SU-DHL-6 (cell line): ENCODE measurements at regions not wholly inside any gene's neighbourhood (a gene's known extent, or its start where the extent isn't known, plus 50 kb on each side); places are given as distances from the start of the nearest gene placed in this dataset.

Source experiments
- EZH2phosphoT487 ChIP-seq: fragments of 200-600 bp; sonication (generic), shearing (Covaris generic); conservative IDR thresholded peaks from 2 replicates; pipeline ENCODE4 v1.6.1; 2018; ENCODE audit warnings: mild to moderate bottlenecking, antibody characterized with exemption, low read length, moderate library complexity, mixed read lengths
- TF ChIP-seq, protein P1 (sequence below): fragments of 200-600 bp; sonication (generic); IDR thresholded peaks from one replicate; pipeline ENCODE4 v1.5.1; 2017; ENCODE audit warnings: antibody characterized with exemption, mild to moderate bottlenecking, low read length, moderate library complexity; ENCODE audit not compliant: insufficient read depth, poor library complexity, severe bottlenecking

DNA sequence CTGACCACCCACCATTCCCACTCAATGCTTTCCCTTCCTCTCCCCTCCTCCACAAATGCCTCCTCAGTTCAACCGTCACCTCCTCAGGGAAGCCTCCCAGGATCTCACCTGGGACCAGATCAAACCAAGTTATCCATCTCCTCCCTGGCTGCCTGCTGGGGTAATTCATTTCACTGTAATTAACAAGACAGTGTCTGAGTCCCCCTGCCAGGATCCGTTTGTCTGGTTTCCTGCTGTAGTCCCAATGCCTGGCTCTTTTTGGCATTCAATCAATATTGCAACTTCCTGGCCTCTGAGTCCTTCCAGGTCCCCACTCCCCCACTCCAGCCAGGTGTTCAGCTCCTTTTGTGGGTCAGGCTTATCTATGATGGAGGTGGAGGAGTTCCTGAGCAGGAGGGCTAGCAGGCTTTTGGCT, 687.7 kb downstream of the PTPRU start:
- TF ChIP-seq, protein P1, sequence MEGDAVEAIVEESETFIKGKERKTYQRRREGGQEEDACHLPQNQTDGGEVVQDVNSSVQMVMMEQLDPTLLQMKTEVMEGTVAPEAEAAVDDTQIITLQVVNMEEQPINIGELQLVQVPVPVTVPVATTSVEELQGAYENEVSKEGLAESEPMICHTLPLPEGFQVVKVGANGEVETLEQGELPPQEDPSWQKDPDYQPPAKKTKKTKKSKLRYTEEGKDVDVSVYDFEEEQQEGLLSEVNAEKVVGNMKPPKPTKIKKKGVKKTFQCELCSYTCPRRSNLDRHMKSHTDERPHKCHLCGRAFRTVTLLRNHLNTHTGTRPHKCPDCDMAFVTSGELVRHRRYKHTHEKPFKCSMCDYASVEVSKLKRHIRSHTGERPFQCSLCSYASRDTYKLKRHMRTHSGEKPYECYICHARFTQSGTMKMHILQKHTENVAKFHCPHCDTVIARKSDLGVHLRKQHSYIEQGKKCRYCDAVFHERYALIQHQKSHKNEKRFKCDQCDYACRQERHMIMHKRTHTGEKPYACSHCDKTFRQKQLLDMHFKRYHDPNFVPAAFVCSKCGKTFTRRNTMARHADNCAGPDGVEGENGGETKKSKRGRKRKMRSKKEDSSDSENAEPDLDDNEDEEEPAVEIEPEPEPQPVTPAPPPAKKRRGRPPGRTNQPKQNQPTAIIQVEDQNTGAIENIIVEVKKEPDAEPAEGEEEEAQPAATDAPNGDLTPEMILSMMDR, result no peak
- TF ChIP-seq EZH2phosphoT487, result no peak
